GM10266 (cell line): ENCODE measurements at regions not wholly inside any gene's neighbourhood (a gene's known extent, or its start where the extent isn't known, plus 50 kb on each side); places are given as distances from the start of the nearest gene placed in this dataset.

Experiments
- DNase-seq: peaks from one replicate; pipeline ENCODE4 v3.0.0; 2012; ENCODE audit errors: extremely low spot score
- CTCF ChIP-seq: IDR thresholded peaks from 2 replicates; pipeline ENCODE4 v1.5.1; 2012; ENCODE audit warnings: mild to moderate bottlenecking, low read depth; ENCODE audit not compliant: control insufficient read depth, insufficient read depth; ENCODE audit errors: missing control alignments

- TF ChIP-seq CTCF, result no peak
Observed at GRCh38 chr18:68024716-68025115, 508.2 kb upstream of the DSEL start.

GRCh38 chr18:68017385-68017784 lies 500.9 kb upstream of the DSEL start:
- DNase-seq, result no peak
- TF ChIP-seq CTCF, result no peak

More at GRCh38 chr18:68024716-68025115, 508.2 kb upstream of the DSEL start:
- no peak for DNase-seq

GRCh38 chr18:67997496-67997895 lies 481.0 kb upstream of the DSEL start:
- TF ChIP-seq CTCF, result no peak
- no peak for DNase-seq

GRCh38 chr18:67995769-67996168 lies 479.2 kb upstream of the DSEL start:
- no peak for DNase-seq
- TF ChIP-seq CTCF, result no peak

GRCh38 chr18:67980241-67980640 lies 463.7 kb upstream of the DSEL start:
- no peak for TF ChIP-seq CTCF
- no peak for DNase-seq

GRCh38 chr18:67977067-67977616 lies 460.6 kb upstream of the DSEL start:
- no peak for TF ChIP-seq CTCF
- DNase-seq, result no peak

GRCh38 chr18:67973916-67974315 lies 457.4 kb upstream of the DSEL start:
- no peak for DNase-seq
- no peak for TF ChIP-seq CTCF
